Neural progenitor cell (in vitro differentiated cells): ENCODE measurements at regions not wholly inside any gene's neighbourhood (a gene's known extent, or its start where the extent isn't known, plus 50 kb on each side); places are given as distances from the start of the nearest gene placed in this dataset.

Experiments
- DNase-seq: peaks from one replicate; pipeline ENCODE4 v3.0.0-alpha.2; 2016; ENCODE audit warnings: low spot score
- H2AFZ ChIP-seq: fragments of 200-600 bp; sonication (generic); replicated peaks from 2 replicates; pipeline ENCODE4 v1.6.1; 2016; ENCODE audit warnings: antibody characterized with exemption
- H3F3A ChIP-seq: fragments of 200-600 bp; sonication (generic); 2 replicates; pipeline ENCODE4 v1.6.1; 2016; ENCODE audit warnings: antibody characterized with exemption, low read depth
- H3K27ac ChIP-seq: fragments of 200-600 bp; sonication (generic); 2 replicates; pipeline ENCODE4 v1.5.1; 2016; ENCODE audit warnings: mild to moderate bottlenecking
- H3K27me3 ChIP-seq: fragments of 200-600 bp; sonication (generic); 2 replicates; pipeline ENCODE4 v1.6.1; 2016; ENCODE audit warnings: mild to moderate bottlenecking, moderate library complexity
- H3K36me3 ChIP-seq: fragments of 200-600 bp; sonication (generic); 2 replicates; pipeline ENCODE4 v1.5.1; 2016
- H3K4me1 ChIP-seq: fragments of 200-600 bp; sonication (generic); 2 replicates; pipeline ENCODE4 v1.6.1; 2016; ENCODE audit warnings: mixed run types
- H3K4me2 ChIP-seq: fragments of 200-600 bp; sonication (generic); 2 replicates; pipeline ENCODE4 v1.6.1; 2016
- H3K4me3 ChIP-seq: fragments of 200-600 bp; sonication (generic); 2 replicates; pipeline ENCODE4 v1.5.1; 2016
- H3K79me2 ChIP-seq: fragments of 200-600 bp; sonication (generic); 2 replicates; pipeline ENCODE4 v1.6.1; 2016; ENCODE audit warnings: low read depth
- H3K9ac ChIP-seq: fragments of 200-600 bp; sonication (generic); 2 replicates; pipeline ENCODE4 v1.6.1; 2016
- H3K9me3 ChIP-seq: fragments of 200-600 bp; sonication (generic); 2 replicates; pipeline ENCODE4 v1.5.1; 2016; ENCODE audit warnings: low read depth
- H4K20me1 ChIP-seq: fragments of 200-600 bp; sonication (generic); 2 replicates; pipeline ENCODE4 v1.6.1; 2016; ENCODE audit warnings: low read depth
- H3K27ac Mint-ChIP-seq: 3 replicates; pipeline ENCODE4 v1.8.0; 2021; ENCODE audit warnings: mixed read lengths
- H3K27me3 Mint-ChIP-seq: 2 replicates; pipeline ENCODE4 v1.8.0; 2022; ENCODE audit warnings: low read depth, mild to moderate bottlenecking, inconsistent platforms, moderate library complexity, mixed read lengths; ENCODE audit not compliant: insufficient read depth
- H3K36me3 Mint-ChIP-seq: 3 replicates; pipeline ENCODE4 v1.8.0; 2021; ENCODE audit warnings: mixed read lengths
- H3K4me1 Mint-ChIP-seq: 3 replicates; pipeline ENCODE4 v1.8.0; 2021; ENCODE audit warnings: mixed read lengths
- H3K4me3 Mint-ChIP-seq: 3 replicates; pipeline ENCODE4 v1.8.0; 2021; ENCODE audit warnings: mild to moderate bottlenecking, moderate library complexity, mixed read lengths
- H3K9me3 Mint-ChIP-seq: 3 replicates; pipeline ENCODE4 v1.8.0; 2020; ENCODE audit warnings: mixed read lengths
- CTCF ChIP-seq: fragments of 200-600 bp; sonication (generic); IDR thresholded peaks from 2 replicates; pipeline ENCODE4 v1.5.1; 2017; ENCODE audit warnings: antibody characterized with exemption, mild to moderate bottlenecking
- EZH2 ChIP-seq: fragments of 200-600 bp; sonication (generic); IDR thresholded peaks from 2 replicates; pipeline ENCODE4 v1.6.1; 2017; ENCODE audit warnings: antibody characterized with exemption, mild to moderate bottlenecking, moderate library complexity
- EZH2phosphoT487 ChIP-seq: fragments of 200-600 bp; sonication (generic); IDR thresholded peaks from 2 replicates; pipeline ENCODE4 v1.6.1; 2017; ENCODE audit warnings: antibody characterized with exemption

- Histone ChIP-seq H4K20me1 (no peaks in the 10 kb centered on the region), H3K27me3 (peaks cover 85% of the 10 kb centered on the region), H3K79me2 (no peaks in the 10 kb centered on the region), H3K4me2 (no peak overlapping the region), H3K4me1 (peaks cover 17% of the 10 kb centered on the region), H3K27ac (no peak overlapping the region), H3K9ac (no peak overlapping the region), H3K36me3 (no peaks in the 10 kb centered on the region), H3K9me3 (no peaks in the 10 kb centered on the region), H3K4me3 (no peak overlapping the region), H2AFZ (no peak overlapping the region), H3F3A (peaks cover 9% of the 10 kb centered on the region)
- Mint-ChIP-seq H3K9me3 (no peaks in the 10 kb centered on the region), H3K36me3 (no peaks in the 10 kb centered on the region), H3K27me3 (peaks cover 6% of the 10 kb centered on the region), H3K27ac (no peak overlapping the region), H3K4me3 (no peak overlapping the region), H3K4me1 (peaks cover 11% of the 10 kb centered on the region)
- DNase-seq, result no peak
- no peak for TF ChIP-seq EZH2
- TF ChIP-seq EZH2phosphoT487, result no peak
- TF ChIP-seq CTCF, result no peak
These were observed 98.4 kb upstream of the TBX5 start for GRCh38 chr12:114504311-114504710.

- no peak overlapping the region for H3K27ac ChIP-seq
- Mint-ChIP-seq H3K27me3 (peaks cover 5% of the 10 kb centered on the region), H3K9me3 (no peaks in the 10 kb centered on the region), H3K36me3 (no peaks in the 10 kb centered on the region), H3K27ac (no peak overlapping the region), H3K4me1 (peaks cover 11% of the 10 kb centered on the region), H3K4me3 (peak overlapping the region; percentile 47)
- H3K4me3 ChIP-seq, result peak overlapping the region; percentile 47
- peak overlapping the region; percentile 89 for H2AFZ ChIP-seq
- H4K20me1 ChIP-seq, result no peaks in the 10 kb centered on the region
- DNase-seq, result peak; percentile 50
- peaks cover 15% of the 10 kb centered on the region for H3K4me1 ChIP-seq
- no peaks in the 10 kb centered on the region for H3K79me2 ChIP-seq
- TF ChIP-seq EZH2 (no peak), EZH2phosphoT487 (no peak), CTCF (no peak)
- no peaks in the 10 kb centered on the region for H3K9me3 ChIP-seq
- peaks cover 100% of the 10 kb centered on the region for H3K27me3 ChIP-seq
- H3F3A ChIP-seq, result peaks cover 9% of the 10 kb centered on the region
- no peaks in the 10 kb centered on the region for H3K36me3 ChIP-seq
- no peak overlapping the region for H3K9ac ChIP-seq
- H3K4me2 ChIP-seq, result peak overlapping the region; percentile 88
These were observed 95.5 kb upstream of the TBX5 start for GRCh38 chr12:114501474-114501807.

GRCh38 chr12:114500775-114501473 lies 95.0 kb upstream of the TBX5 start:
- H3K4me1 ChIP-seq, result peaks cover 15% of the 10 kb centered on the region
- no peaks in the 10 kb centered on the region for H3K36me3 ChIP-seq
- H2AFZ ChIP-seq, result peak overlapping the region; percentile 89
- no peaks in the 10 kb centered on the region for H3K79me2 ChIP-seq
- Mint-ChIP-seq H3K27me3 (peaks cover 8% of the 10 kb centered on the region), H3K4me1 (peaks cover 11% of the 10 kb centered on the region), H3K27ac (no peak overlapping the region), H3K36me3 (no peaks in the 10 kb centered on the region), H3K9me3 (no peaks in the 10 kb centered on the region), H3K4me3 (peak overlapping the region; percentile 47)
- peak overlapping the region; percentile 47 for H3K4me3 ChIP-seq
- no peaks in the 10 kb centered on the region for H4K20me1 ChIP-seq
- no peak for TF ChIP-seq EZH2phosphoT487
- no peak for TF ChIP-seq EZH2
- TF ChIP-seq CTCF, result no peak
- peak overlapping the region; percentile 88 for H3K4me2 ChIP-seq
- H3K9me3 ChIP-seq, result no peaks in the 10 kb centered on the region
- H3K27me3 ChIP-seq, result peaks cover 100% of the 10 kb centered on the region
- peaks cover 9% of the 10 kb centered on the region for H3F3A ChIP-seq
- DNase-seq, result peak; percentile 63
- no peak overlapping the region for H3K9ac ChIP-seq
- no peak overlapping the region for H3K27ac ChIP-seq
